Endothelial cell of umbilical vein (primary cell): ENCODE measurements at regions not wholly inside any gene's neighbourhood (a gene's known extent, or its start where the extent isn't known, plus 50 kb on each side); places are given as distances from the start of the nearest gene placed in this dataset.
"Not testable (repeated sequence)": the region's sequence is repeated elsewhere in the genome, so short reads cannot be mapped to it uniquely, and the experiment has no call there.

ENCODE experiments used
- BruUV-seq: library from RNA; stranded (reverse); fragments of 400-500 nt; replicated peaks from 2 replicates; lab custom pipeline; 2021; lab: Mats Ljungman, UMichigan
- CTCF ChIA-PET: fragments of 300-600, 350-600 bp; sonication (Branson Sonifier 250); formaldehyde crosslinking; loops from one replicate; lab custom pipeline; 2021; ENCODE audit warnings: antibody characterized with exemption, inconsistent platforms; lab: Charles Lee
- POLR2A ChIA-PET: fragments of 300-600, 350-600 bp; sonication (Branson Sonifier 250); formaldehyde crosslinking; loops from one replicate; lab custom pipeline; 2021; ENCODE audit warnings: antibody characterized with exemption, inconsistent platforms; lab: Charles Lee
- DNase-seq: peaks from one replicate; pipeline ENCODE4 v3.0.0-alpha.2; 2011; ENCODE audit warnings: low read depth, low spot score
- FAIRE-seq: peaks from 2 replicates; lab custom pipeline; 2011; peaks lifted over from hg19 to GRCh38; lab: Jason Lieb, UNC
- H2AFZ ChIP-seq: 2 replicates; pipeline ENCODE4 v1.6.0; 2012; ENCODE audit warnings: low read depth, low read length, control low read depth, inconsistent platforms
- H3K27ac ChIP-seq: 2 replicates; pipeline ENCODE4 v1.5.1; 2011; ENCODE audit warnings: low read depth, mild to moderate bottlenecking, control low read depth, low read length, moderate library complexity; ENCODE audit not compliant: insufficient read depth
- H3K27me3 ChIP-seq, 2 experiments: 2 replicates each; pipeline versions ENCODE4 v1.6.0 to v1.6.1; 2011; ENCODE audit warnings: low read length in 2 of 2, mixed read lengths in 1 of 2; ENCODE audit not compliant: control insufficient read depth in 2 of 2, insufficient read depth in 2 of 2
- H3K36me3 ChIP-seq, 2 experiments: 2 replicates in 1 of 2; 3 replicates in 1 of 2; pipeline ENCODE4 v1.5.1; 2011; ENCODE audit warnings: low read length in 2 of 2, mild to moderate bottlenecking in 1 of 2, moderate library complexity in 1 of 2; ENCODE audit not compliant: control insufficient read depth in 2 of 2, insufficient read depth in 2 of 2; ENCODE audit errors: extremely low read depth in 1 of 2
- H3K4me1 ChIP-seq: 3 replicates; pipeline ENCODE4 v1.5.1; 2011; ENCODE audit warnings: mild to moderate bottlenecking, low read length; ENCODE audit not compliant: control insufficient read depth, insufficient read depth; ENCODE audit errors: extremely low read depth
- H3K4me2 ChIP-seq: 2 replicates; pipeline ENCODE4 v1.6.1; 2011; ENCODE audit warnings: low read length, control low read depth, mixed read lengths; ENCODE audit not compliant: insufficient read depth
- H3K4me3 ChIP-seq, 3 experiments: fragments of 200-600 bp in 1 of 3; sonication (generic), shearing (Covaris generic) in 1 of 3; replicated peaks in 1 of 3; 2 replicates each; pipeline ENCODE4 v1.5.1; 2011 to 2016; ENCODE audit warnings: control low read depth in 3 of 3, low read length in 3 of 3, mild to moderate bottlenecking in 2 of 3, inconsistent platforms in 1 of 3, low read depth in 1 of 3, moderate library complexity in 1 of 3; ENCODE audit not compliant: insufficient read depth in 1 of 3
- H3K79me2 ChIP-seq: 2 replicates; pipeline ENCODE4 v1.6.0; 2012; ENCODE audit warnings: low read length, inconsistent platforms; ENCODE audit not compliant: control insufficient read depth, insufficient read depth
- H3K9ac ChIP-seq: replicated peaks from 2 replicates; pipeline ENCODE3; 2011; ENCODE audit warnings: low read length, control low read depth; ENCODE audit not compliant: insufficient read depth; ENCODE audit errors: extremely low read depth
- H3K9me1 ChIP-seq: replicated peaks from 3 replicates; pipeline ENCODE4 v1.6.0; 2011; ENCODE audit warnings: mild to moderate bottlenecking, low read length; ENCODE audit not compliant: control insufficient read depth, insufficient read depth; ENCODE audit errors: extremely low read depth
- H3K9me3 ChIP-seq: replicated peaks from 2 replicates; pipeline ENCODE4 v1.5.1; 2012; ENCODE audit warnings: low read length, inconsistent platforms; ENCODE audit not compliant: control insufficient read depth, insufficient read depth
- H4K20me1 ChIP-seq: replicated peaks from 2 replicates; pipeline ENCODE3; 2011; ENCODE audit warnings: mild to moderate bottlenecking, low read length; ENCODE audit not compliant: control insufficient read depth, insufficient read depth; ENCODE audit errors: extremely low read depth
- EZH2 ChIP-seq: IDR thresholded peaks from 2 replicates; pipeline ENCODE4 v1.6.1; 2012; ENCODE audit warnings: borderline replicate concordance, low read depth, mild to moderate bottlenecking, moderate library complexity, low read length, inconsistent platforms; ENCODE audit not compliant: severe bottlenecking
- dilution Hi-C: fragments of 300-500 bp; cut with MboI; formaldehyde crosslinking; loops from one replicate; pipeline ENCODE4 v1.15.0; 2019; ENCODE audit warnings: low sequenced_read_pairs; ENCODE audit not compliant: extremely low pct_ligation_motif_present
- intact Hi-C: fragments of 100-400 bp; cut with micrococcal nuclease; formaldehyde crosslinking; loops from one replicate; pipeline ENCODE4 v1.10.0; 2022

DNA sequence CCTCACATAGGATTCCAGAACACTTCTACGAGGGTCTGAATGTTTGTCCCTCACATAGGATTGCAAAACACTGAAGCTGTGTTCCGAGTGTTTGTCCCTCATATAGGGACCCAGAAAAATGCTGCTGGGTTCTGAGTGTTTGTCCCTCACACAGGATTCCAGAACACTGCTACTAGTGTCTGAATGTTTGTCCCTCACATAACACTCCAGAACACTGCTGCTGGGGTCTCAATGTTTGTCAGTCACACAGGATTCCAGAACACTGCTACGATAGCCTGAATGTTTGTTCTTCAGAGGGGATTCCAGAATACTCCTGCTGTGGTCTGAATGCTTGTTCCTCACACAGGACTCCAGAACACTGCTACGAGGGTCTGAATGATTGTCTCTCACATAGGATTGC is 218.7 kb downstream of the FOXD4L6 start:
- Histone ChIP-seq H3K36me3 (no peaks in the 10 kb centered on the region), H4K20me1 (no peaks in the 10 kb centered on the region), H2AFZ (no peak overlapping the region), H3K79me2 (no peaks in the 10 kb centered on the region), H3K4me2 (no peak overlapping the region), H3K4me1 (no peaks in the 10 kb centered on the region), H3K27ac (no peak overlapping the region), H3K9me1 (no peaks in the 10 kb centered on the region), H3K4me3 (no peak overlapping the region), H3K27me3 (no peaks in the 10 kb centered on the region), H3K9me3 (peaks cover 20% of the 10 kb centered on the region), H3K9ac (no peak overlapping the region)
- FAIRE-seq (no peak), DNase-seq (no peak)
- POLR2A ChIA-PET, result no interaction called here
- intact Hi-C loops (no loop called here), dilution Hi-C loops (no loop called here)
- no TSS peak for BruUV-seq
- TF ChIP-seq EZH2, result no peak
- CTCF ChIA-PET, result no interaction called here

- H3K27me3 ChIP-seq, H3K27ac ChIP-seq, intact Hi-C loops, H3K4me1 ChIP-seq, H3K36me3 ChIP-seq, H3K79me2 ChIP-seq, H3K9ac ChIP-seq, POLR2A ChIA-PET, H4K20me1 ChIP-seq, H3K9me1 ChIP-seq, H3K4me3 ChIP-seq, CTCF ChIA-PET, BruUV-seq, H2AFZ ChIP-seq, H3K4me2 ChIP-seq, FAIRE-seq, DNase-seq, dilution Hi-C loops: not testable (repeated sequence)
- H3K9me3 ChIP-seq, result peaks cover 16% of the 10 kb centered on the region
Measured at GRCh38 chr9:40909111-40909510, 219.4 kb downstream of the FOXD4L6 start.
